Lower lobe of right lung (tissue), 2 donors: ENCODE measurements at regions not wholly inside any gene's neighbourhood (a gene's known extent, or its start where the extent isn't known, plus 50 kb on each side); places are given as distances from the start of the nearest gene placed in this dataset.

Source experiments
- ATAC-seq, 2 donors: fragments of 200-7000 bp; cut with Tn5 transposase; one replicate each; pipeline ENCODE4 v1.9.1; 2020 to 2022; ENCODE audit warnings: mild to moderate bottlenecking in 2 of 2, moderate library complexity in 2 of 2
- DNase-seq: peaks from one replicate; pipeline ENCODE4 v3.0.0-alpha.2; 2020
- H3K27ac ChIP-seq: fragments of 200-600 bp; one replicate; pipeline ENCODE4 v1.8.0; 2022
- H3K27me3 ChIP-seq: fragments of 200-600 bp; one replicate; pipeline ENCODE4 v1.8.0; 2022; ENCODE audit warnings: low read depth
- H3K36me3 ChIP-seq: fragments of 200-600 bp; one replicate; pipeline ENCODE4 v1.8.0; 2022; ENCODE audit warnings: mild to moderate bottlenecking
- H3K4me1 ChIP-seq: fragments of 200-600 bp; one replicate; pipeline ENCODE4 v1.8.0; 2022
- H3K4me3 ChIP-seq: fragments of 200-600 bp; one replicate; pipeline ENCODE4 v1.8.0; 2022; ENCODE audit warnings: mild to moderate bottlenecking
- H3K9me3 ChIP-seq: fragments of 200-600 bp; one replicate; pipeline ENCODE4 v1.8.0; 2022
- CTCF ChIP-seq: fragments of 200-600 bp; IDR thresholded peaks from one replicate; pipeline ENCODE4 v1.8.0; 2022; ENCODE audit warnings: antibody characterized with exemption, mild to moderate bottlenecking
- intact Hi-C: fragments of 100-400 bp; cut with DNase I; formaldehyde crosslinking; loops from one replicate; pipeline ENCODE4 v1.11.0; 2022
- donor health status: DM: no; HTN: yes; CAD: no; lungs with severe emphysema.

- peaks cover 11% of the 10 kb centered on the region for H3K4me1 ChIP-seq
- no peak for ATAC-seq
- no peaks in the 10 kb centered on the region for H3K9me3 ChIP-seq
- H3K27ac ChIP-seq, result no peak overlapping the region
- DNase-seq, result no peak
- TF ChIP-seq CTCF, result no peak
- intact Hi-C loops, result no loop called here
- no peaks in the 10 kb centered on the region for H3K36me3 ChIP-seq
- no peak overlapping the region for H3K4me3 ChIP-seq
- no peaks in the 10 kb centered on the region for H3K27me3 ChIP-seq
Observed at GRCh38 chr4:3364634-3365314, 72.0 kb downstream of the RGS12 start.

- no peak for ATAC-seq
- Histone ChIP-seq H3K4me3 (no peak overlapping the region), H3K27ac (no peak overlapping the region), H3K36me3 (no peaks in the 10 kb centered on the region), H3K4me1 (peaks cover 17% of the 10 kb centered on the region), H3K27me3 (no peaks in the 10 kb centered on the region), H3K9me3 (no peaks in the 10 kb centered on the region)
- intact Hi-C loops, result no loop called here
- no peak for TF ChIP-seq CTCF
- DNase-seq, result no peak
Observed at GRCh38 chr4:3365326-3365725, 72.5 kb downstream of the RGS12 start.

GRCh38 chr4:3365871-3366842, 73.3 kb downstream of the RGS12 start:
- intact Hi-C loops, result no loop called here
- no peak for TF ChIP-seq CTCF
- no peaks in the 10 kb centered on the region for H3K27me3 ChIP-seq
- no peak overlapping the region for H3K27ac ChIP-seq
- no peaks in the 10 kb centered on the region for H3K9me3 ChIP-seq
- no peak for ATAC-seq
- peaks cover 25% of the 10 kb centered on the region for H3K4me1 ChIP-seq
- H3K36me3 ChIP-seq, result no peaks in the 10 kb centered on the region
- no peak overlapping the region for H3K4me3 ChIP-seq
- no peak for DNase-seq

GRCh38 chr4:3366893-3367775, 74.3 kb downstream of the RGS12 start:
- no peak for ATAC-seq
- no peak for DNase-seq

More at GRCh38 chr4:3366893-3367775, 74.3 kb downstream of the RGS12 start:
- Histone ChIP-seq H3K4me3 (no peak overlapping the region), H3K27me3 (no peaks in the 10 kb centered on the region), H3K36me3 (no peaks in the 10 kb centered on the region), H3K4me1 (peaks cover 32% of the 10 kb centered on the region), H3K27ac (no peak overlapping the region), H3K9me3 (no peaks in the 10 kb centered on the region)
- TF ChIP-seq CTCF, result no peak
- intact Hi-C loops, result no loop called here
